Loucy (cell line): ENCODE measurements at regions not wholly inside any gene's neighbourhood (a gene's known extent, or its start where the extent isn't known, plus 50 kb on each side); places are given as distances from the start of the nearest gene placed in this dataset.

Experiments used
- H2AFZ ChIP-seq: fragments of 200-600 bp; sonication (generic); 2 replicates; pipeline ENCODE4 v1.6.0; 2016; ENCODE audit warnings: antibody characterized with exemption, mild to moderate bottlenecking, low read length, moderate library complexity
- H3F3A ChIP-seq: fragments of 200-600 bp; 2 replicates; pipeline ENCODE4 v1.6.0; 2016; ENCODE audit warnings: antibody characterized with exemption, low read depth, mild to moderate bottlenecking
- H3K27me3 ChIP-seq: fragments of 200-600 bp; sonication (generic); 2 replicates; pipeline ENCODE4 v1.6.1; 2014; ENCODE audit warnings: low read length, mild to moderate bottlenecking; ENCODE audit not compliant: insufficient read depth, poor library complexity, severe bottlenecking
- H3K36me3 ChIP-seq: fragments of 200-600 bp; sonication (generic); 2 replicates; pipeline ENCODE4 v1.6.1; 2016; ENCODE audit warnings: low read length; ENCODE audit not compliant: insufficient read depth
- H3K4me1 ChIP-seq: fragments of 200-600 bp; sonication (generic); 2 replicates; pipeline ENCODE4 v1.5.1; 2014; ENCODE audit warnings: low read length, mild to moderate bottlenecking; ENCODE audit not compliant: insufficient read depth, poor library complexity, severe bottlenecking
- H3K4me2 ChIP-seq: fragments of 200-600 bp; sonication (generic); 2 replicates; pipeline ENCODE4 v1.6.0; 2014; ENCODE audit warnings: antibody characterized with exemption, low read length, low read depth, mild to moderate bottlenecking; ENCODE audit not compliant: poor library complexity, severe bottlenecking
- H3K4me3 ChIP-seq: fragments of 200-600 bp; sonication (generic); 2 replicates; pipeline ENCODE4 v1.5.1; 2014; ENCODE audit warnings: low read length, mild to moderate bottlenecking, mixed read lengths; ENCODE audit not compliant: poor library complexity, severe bottlenecking
- H3K79me2 ChIP-seq: fragments of 200-600 bp; sonication (generic); 2 replicates; pipeline ENCODE4 v1.6.1; 2014; ENCODE audit warnings: low read length; ENCODE audit not compliant: insufficient read depth
- H3K9ac ChIP-seq: fragments of 200-600 bp; sonication (generic); 2 replicates; pipeline ENCODE4 v1.6.0; 2014; ENCODE audit warnings: mild to moderate bottlenecking, low read depth, low read length, moderate library complexity; ENCODE audit not compliant: poor library complexity, severe bottlenecking
- H3K9me2 ChIP-seq: fragments of 200-600 bp; sonication (generic); replicated peaks from 2 replicates; pipeline ENCODE4 v1.6.1; 2016; ENCODE audit warnings: low read depth, low read length, mixed read lengths
- H3K9me3 ChIP-seq: fragments of 200-600 bp; sonication (generic); 2 replicates; pipeline ENCODE4 v1.6.1; 2014; ENCODE audit warnings: mild to moderate bottlenecking, antibody characterized with exemption, low read length, low read depth; ENCODE audit not compliant: insufficient read depth
- H4K20me1 ChIP-seq: fragments of 200-600 bp; sonication (generic); 2 replicates; pipeline ENCODE4 v1.6.0; 2014; ENCODE audit warnings: antibody characterized with exemption, low read length, mild to moderate bottlenecking; ENCODE audit not compliant: insufficient read depth, poor library complexity, severe bottlenecking
- EZH2phosphoT487 ChIP-seq: fragments of 200-600 bp; IDR thresholded peaks from 2 replicates; pipeline ENCODE4 v1.6.1; 2018; ENCODE audit warnings: antibody characterized with exemption, mild to moderate bottlenecking, moderate library complexity, borderline replicate concordance
- TF ChIP-seq, protein P1 (sequence below): fragments of 200-600 bp; sonication (generic); conservative IDR thresholded peaks from 2 replicates; pipeline ENCODE4 v1.5.1; 2014; ENCODE audit warnings: mild to moderate bottlenecking, antibody characterized with exemption, low read length

DNA sequence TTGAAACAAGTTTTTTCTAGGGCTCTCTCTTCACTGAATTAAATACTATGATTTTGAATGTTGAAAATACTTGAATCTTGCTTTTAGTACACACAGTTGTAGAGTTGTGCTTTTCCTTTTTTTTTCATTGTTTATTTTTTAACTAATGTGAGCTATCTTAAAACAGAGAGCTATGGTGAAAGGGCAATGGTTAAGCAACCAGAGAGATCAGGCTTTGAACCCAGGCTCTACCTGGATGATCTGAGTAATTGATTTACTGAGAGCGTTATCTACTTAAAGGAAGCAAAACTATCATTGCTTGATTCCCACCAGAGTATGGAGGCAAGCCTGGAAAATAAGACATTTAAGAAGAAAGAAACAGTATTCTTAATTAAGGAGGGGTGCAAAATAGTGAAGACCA is 138.6 kb downstream of the DUSP6 start:
- Histone ChIP-seq H3K9me3 (no peaks in the 10 kb centered on the region), H3K27me3 (no peaks in the 10 kb centered on the region), H3K9me2 (no peaks in the 10 kb centered on the region), H3K9ac (no peak overlapping the region), H3K4me1 (peaks cover 10% of the 10 kb centered on the region), H3K4me3 (no peak overlapping the region), H3K79me2 (no peaks in the 10 kb centered on the region), H3K4me2 (no peak overlapping the region), H3F3A (no peaks in the 10 kb centered on the region), H2AFZ (no peak overlapping the region), H3K36me3 (no peaks in the 10 kb centered on the region), H4K20me1 (no peaks in the 10 kb centered on the region)
- TF ChIP-seq EZH2phosphoT487 = no peak
- TF ChIP-seq, protein P1, sequence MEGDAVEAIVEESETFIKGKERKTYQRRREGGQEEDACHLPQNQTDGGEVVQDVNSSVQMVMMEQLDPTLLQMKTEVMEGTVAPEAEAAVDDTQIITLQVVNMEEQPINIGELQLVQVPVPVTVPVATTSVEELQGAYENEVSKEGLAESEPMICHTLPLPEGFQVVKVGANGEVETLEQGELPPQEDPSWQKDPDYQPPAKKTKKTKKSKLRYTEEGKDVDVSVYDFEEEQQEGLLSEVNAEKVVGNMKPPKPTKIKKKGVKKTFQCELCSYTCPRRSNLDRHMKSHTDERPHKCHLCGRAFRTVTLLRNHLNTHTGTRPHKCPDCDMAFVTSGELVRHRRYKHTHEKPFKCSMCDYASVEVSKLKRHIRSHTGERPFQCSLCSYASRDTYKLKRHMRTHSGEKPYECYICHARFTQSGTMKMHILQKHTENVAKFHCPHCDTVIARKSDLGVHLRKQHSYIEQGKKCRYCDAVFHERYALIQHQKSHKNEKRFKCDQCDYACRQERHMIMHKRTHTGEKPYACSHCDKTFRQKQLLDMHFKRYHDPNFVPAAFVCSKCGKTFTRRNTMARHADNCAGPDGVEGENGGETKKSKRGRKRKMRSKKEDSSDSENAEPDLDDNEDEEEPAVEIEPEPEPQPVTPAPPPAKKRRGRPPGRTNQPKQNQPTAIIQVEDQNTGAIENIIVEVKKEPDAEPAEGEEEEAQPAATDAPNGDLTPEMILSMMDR = no peak

DNA sequence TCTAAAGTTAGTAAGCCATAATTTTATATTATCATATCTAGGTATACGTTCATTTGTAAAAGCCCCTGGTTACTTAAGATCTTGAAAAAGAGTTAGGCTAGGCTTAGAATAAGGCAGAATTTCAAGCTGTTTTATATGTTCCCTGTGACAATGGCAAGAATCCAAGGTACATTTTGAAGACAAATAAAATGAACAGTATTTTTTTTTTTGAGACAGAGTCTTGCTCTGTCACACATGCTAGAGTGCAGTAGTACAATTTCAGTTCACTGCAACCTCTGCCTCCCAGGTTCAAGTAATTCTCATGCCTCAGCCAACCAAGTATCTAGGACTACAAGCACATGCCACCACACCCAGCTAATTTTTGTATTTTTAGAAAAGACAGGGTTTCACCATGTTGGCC is 139.2 kb downstream of the DUSP6 start:
- Histone ChIP-seq H3K9me3 (no peaks in the 10 kb centered on the region), H3K4me2 (no peak overlapping the region)

DNA sequence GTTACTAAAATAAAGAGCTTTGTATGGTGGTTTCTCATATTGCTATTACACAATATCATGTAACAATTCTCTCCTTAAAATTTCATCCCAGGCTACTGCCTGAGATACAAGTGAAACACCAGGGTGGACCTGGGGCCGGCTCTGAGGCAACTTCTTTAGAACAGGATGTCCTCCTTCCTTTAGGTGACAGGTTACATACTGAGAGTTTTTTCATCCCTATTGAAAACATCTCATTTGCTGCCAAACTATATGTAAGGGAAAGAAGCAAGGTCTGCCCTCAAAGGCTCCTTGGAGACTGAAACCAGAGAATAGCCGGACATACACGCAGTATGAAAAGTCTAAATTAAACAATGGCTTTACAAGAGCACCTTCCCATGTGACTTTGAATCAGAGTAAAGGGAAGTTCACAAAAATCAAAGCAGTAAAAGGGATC is 139.9 kb downstream of the DUSP6 start:
- Histone ChIP-seq H2AFZ (no peak overlapping the region), H3K4me3 (no peak overlapping the region), H3F3A (no peaks in the 10 kb centered on the region), H3K4me2 (no peak overlapping the region), H3K9me2 (no peaks in the 10 kb centered on the region), H3K9ac (no peak overlapping the region), H3K79me2 (no peaks in the 10 kb centered on the region), H3K4me1 (peaks cover 3% of the 10 kb centered on the region), H4K20me1 (no peaks in the 10 kb centered on the region), H3K36me3 (no peaks in the 10 kb centered on the region), H3K27me3 (no peaks in the 10 kb centered on the region), H3K9me3 (no peaks in the 10 kb centered on the region)
- TF ChIP-seq, protein P1 = no peak
- no peak for TF ChIP-seq EZH2phosphoT487

More for the DNA sequence above, 139.2 kb downstream of the DUSP6 start:
- H3K27me3 ChIP-seq = no peaks in the 10 kb centered on the region
- H3K4me1 ChIP-seq = peaks cover 10% of the 10 kb centered on the region
- no peaks in the 10 kb centered on the region for H3K9me2 ChIP-seq
- H2AFZ ChIP-seq = no peak overlapping the region
- no peak overlapping the region for H3K9ac ChIP-seq
- H3K36me3 ChIP-seq = no peaks in the 10 kb centered on the region
- no peaks in the 10 kb centered on the region for H3F3A ChIP-seq
- H4K20me1 ChIP-seq = no peaks in the 10 kb centered on the region
- no peak overlapping the region for H3K4me3 ChIP-seq
- no peaks in the 10 kb centered on the region for H3K79me2 ChIP-seq
- TF ChIP-seq, protein P1 = no peak
- TF ChIP-seq EZH2phosphoT487 = no peak
